Upper lobe of left lung (tissue), 6 donors: ENCODE measurements at regions not wholly inside any gene's neighbourhood (a gene's known extent, or its start where the extent isn't known, plus 50 kb on each side); places are given as distances from the start of the nearest gene placed in this dataset.

Experiments
- ATAC-seq, 2 donors: fragments of 200-7000 bp; cut with Tn5 transposase; one replicate each; pipeline ENCODE4 v1.9.1; 2022; ENCODE audit warnings: mild to moderate bottlenecking in 2 of 2, moderate library complexity in 2 of 2; ENCODE audit not compliant: low FRiP score in 2 of 2
- DNase-seq, 2 donors: peaks; one replicate each; pipeline ENCODE4 v3.0.0-alpha.2; 2019 to 2020
- H3K27ac ChIP-seq, 4 donors: fragments of 200-600 bp; sonication (generic); one replicate each; pipeline ENCODE4 v1.5.1; 2016 to 2019
- H3K27me3 ChIP-seq, 4 donors: fragments of 200-600 bp; sonication (generic); one replicate each; pipeline ENCODE4 v1.5.1; 2017 to 2019
- H3K36me3 ChIP-seq, 4 donors: fragments of 200-600 bp; sonication (generic); one replicate each; pipeline ENCODE4 v1.5.1; 2016 to 2019
- H3K4me1 ChIP-seq, 4 donors: fragments of 200-600 bp; sonication (generic); one replicate each; pipeline ENCODE4 v1.5.1; 2018 to 2019
- H3K4me3 ChIP-seq, 4 donors: fragments of 200-600 bp; sonication (generic); one replicate each; pipeline ENCODE4 v1.5.1; 2017 to 2019; ENCODE audit warnings: mild to moderate bottlenecking in 2 of 4, moderate library complexity in 1 of 4
- H3K9me3 ChIP-seq, 4 donors: fragments of 200-600 bp; sonication (generic); one replicate each; pipeline ENCODE4 v1.5.1; 2018 to 2019
- CTCF ChIP-seq, 6 experiments: fragments of 450-650 bp in 4 of 6; fragments of 200-600 bp in 2 of 6; sonication (generic) in 2 of 6; IDR thresholded peaks; one replicate each; pipeline ENCODE4 v1.5.1; 2016 to 2019; ENCODE audit warnings: antibody characterized with exemption in 6 of 6
- EP300 ChIP-seq, 4 donors: sonication (generic); formaldehyde crosslinking; IDR thresholded peaks; one replicate each; pipeline ENCODE4 v1.5.1; 2017; ENCODE audit warnings: antibody characterized with exemption in 4 of 4, control low read depth in 2 of 4
- POLR2A ChIP-seq, 4 donors: fragments of 450-650 bp; IDR thresholded peaks; one replicate each; pipeline ENCODE4 v1.5.1; 2016 to 2017; ENCODE audit warnings: antibody characterized with exemption in 4 of 4, mild to moderate bottlenecking in 2 of 4
- POLR2AphosphoS5 ChIP-seq, 2 donors: sonication (generic); formaldehyde crosslinking; IDR thresholded peaks; one replicate each; pipeline ENCODE4 v1.5.1; 2017; ENCODE audit warnings: antibody characterized with exemption in 2 of 2
- WGBS, 2 donors: methylation state at CpG; one replicate each; pipeline ENCODE4 v1.1.5; 2017 to 2018; 5-methylcytosine and 5-hydroxymethylcytosine counted together
- donor health status: DM: no; HTN: no; CAD: no; lungs with moderate emphysema.
- donor health status: DM: no; HTN: yes; CAD: no; lungs with severe emphysema.

- H3K27ac ChIP-seq: no peak overlapping the region
- TF ChIP-seq CTCF (IDR thresholded peaks at IDR 0.05): no peak
- no peak for TF ChIP-seq POLR2AphosphoS5 (IDR thresholded peaks at IDR 0.05)
- TF ChIP-seq EP300 (IDR thresholded peaks at IDR 0.05): no peak
- TF ChIP-seq POLR2A (IDR thresholded peaks at IDR 0.05): no peak
- H3K36me3 ChIP-seq: no peaks in the 10 kb centered on the region
- no peak for DNase-seq
- H3K9me3 ChIP-seq: no peaks in the 10 kb centered on the region
- 39 to 59% methylated on average over 4 of the region's 4 CpGs for WGBS, 2 donors
- no peaks in the 10 kb centered on the region for H3K27me3 ChIP-seq
- H3K4me3 ChIP-seq: no peak overlapping the region
- ATAC-seq: no peak
- no peaks in the 10 kb centered on the region for H3K4me1 ChIP-seq
Measured at GRCh38 chr2:4992226-4992625, 700.0 kb upstream of the SOX11 start.

- H3K4me1 ChIP-seq: no peaks in the 10 kb centered on the region
- WGBS, 2 donors: 68 to 79% methylated on average over 5 of the region's 5 CpGs
- TF ChIP-seq CTCF (IDR thresholded peaks at IDR 0.05) (no peak), POLR2A (IDR thresholded peaks at IDR 0.05) (no peak), EP300 (IDR thresholded peaks at IDR 0.05) (no peak), POLR2AphosphoS5 (IDR thresholded peaks at IDR 0.05) (no peak)
- no peak for ATAC-seq
- H3K4me3 ChIP-seq: no peak overlapping the region
- no peak for DNase-seq
- no peaks in the 10 kb centered on the region for H3K27me3 ChIP-seq
- no peaks in the 10 kb centered on the region for H3K9me3 ChIP-seq
- no peak overlapping the region for H3K27ac ChIP-seq
- no peaks in the 10 kb centered on the region for H3K36me3 ChIP-seq
Measured at GRCh38 chr2:4995466-4995865, 696.7 kb upstream of the SOX11 start.

- no peak for ATAC-seq
- DNase-seq: no peak
- TF ChIP-seq POLR2A (IDR thresholded peaks at IDR 0.05): no peak
- TF ChIP-seq POLR2AphosphoS5 (IDR thresholded peaks at IDR 0.05): no peak
- no peak for TF ChIP-seq CTCF (IDR thresholded peaks at IDR 0.05)
- no peak for TF ChIP-seq EP300 (IDR thresholded peaks at IDR 0.05)
- no peaks in the 10 kb centered on the region for H3K4me1 ChIP-seq
- WGBS, 2 donors: 79 to 80% methylated on average over 5 of the region's 5 CpGs
- no peaks in the 10 kb centered on the region for H3K9me3 ChIP-seq
- no peaks in the 10 kb centered on the region for H3K27me3 ChIP-seq
- H3K27ac ChIP-seq: no peak overlapping the region
- H3K36me3 ChIP-seq: no peaks in the 10 kb centered on the region
- H3K4me3 ChIP-seq: no peak overlapping the region
Measured at GRCh38 chr2:5007596-5007995, 684.6 kb upstream of the SOX11 start.

GRCh38 chr2:5019324-5019723 is 672.9 kb upstream of the SOX11 start:
- Histone ChIP-seq H3K4me1 (no peaks in the 10 kb centered on the region), H3K36me3 (no peaks in the 10 kb centered on the region), H3K27me3 (no peaks in the 10 kb centered on the region), H3K27ac (no peak overlapping the region), H3K9me3 (peaks cover 0 to 13% (median 3%) of the 10 kb centered on the region in 4 donors), H3K4me3 (no peak overlapping the region)
- no peak for ATAC-seq
- WGBS, 2 donors: 65 to 70% methylated on average over 5 of the region's 5 CpGs
- no peak for DNase-seq
- TF ChIP-seq POLR2AphosphoS5 (IDR thresholded peaks at IDR 0.05) (no peak), POLR2A (IDR thresholded peaks at IDR 0.05) (no peak), EP300 (IDR thresholded peaks at IDR 0.05) (no peak), CTCF (IDR thresholded peaks at IDR 0.05) (no peak)

GRCh38 chr2:5020116-5020875 is 671.9 kb upstream of the SOX11 start:
- H3K27ac ChIP-seq: no peak overlapping the region
- TF ChIP-seq EP300 (IDR thresholded peaks at IDR 0.05) (no peak), POLR2AphosphoS5 (IDR thresholded peaks at IDR 0.05) (no peak), POLR2A (IDR thresholded peaks at IDR 0.05) (no peak), CTCF (IDR thresholded peaks at IDR 0.05) (no peak)
- DNase-seq (no peak), ATAC-seq (no peak)
- no peaks in the 10 kb centered on the region for H3K36me3 ChIP-seq
- H3K27me3 ChIP-seq: no peaks in the 10 kb centered on the region
- no peaks in the 10 kb centered on the region for H3K4me1 ChIP-seq
- WGBS, 2 donors: 55 to 59% methylated on average over 8 of the region's 8 CpGs
- H3K9me3 ChIP-seq: peaks cover 0 to 13% (median 3%) of the 10 kb centered on the region in 4 donors
- no peak overlapping the region for H3K4me3 ChIP-seq
